HG02885 (cell line): ENCODE measurements at regions not wholly inside any gene's neighbourhood (a gene's known extent, or its start where the extent isn't known, plus 50 kb on each side); places are given as distances from the start of the nearest gene placed in this dataset.

ENCODE experiments used
- ATAC-seq: cut with Tn5 transposase; IDR thresholded peaks from one replicate; pipeline ENCODE4 v1.9.1; 2021; ENCODE audit warnings: mild to moderate bottlenecking; ENCODE audit not compliant: unreplicated experiment, poor library complexity

DNA sequence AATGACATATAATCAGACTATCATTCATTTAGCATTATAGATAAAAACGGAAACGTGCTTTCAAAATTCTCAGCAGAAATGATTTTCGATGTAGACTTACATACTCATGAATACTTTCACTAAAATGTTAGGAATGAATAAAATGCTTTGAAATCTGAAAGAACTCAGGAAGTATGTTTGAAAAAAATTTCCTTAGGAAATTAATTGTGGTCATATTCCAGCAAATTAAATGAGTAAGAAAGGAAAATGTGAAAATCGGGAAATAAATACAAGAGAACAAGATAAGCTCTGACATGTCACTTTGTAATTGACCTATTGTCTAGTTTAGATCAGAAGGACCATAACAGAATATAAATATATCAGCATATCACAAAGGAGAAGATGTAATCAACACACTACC, 981.0 kb upstream of the CDH2 start:
- no peak for ATAC-seq

DNA sequence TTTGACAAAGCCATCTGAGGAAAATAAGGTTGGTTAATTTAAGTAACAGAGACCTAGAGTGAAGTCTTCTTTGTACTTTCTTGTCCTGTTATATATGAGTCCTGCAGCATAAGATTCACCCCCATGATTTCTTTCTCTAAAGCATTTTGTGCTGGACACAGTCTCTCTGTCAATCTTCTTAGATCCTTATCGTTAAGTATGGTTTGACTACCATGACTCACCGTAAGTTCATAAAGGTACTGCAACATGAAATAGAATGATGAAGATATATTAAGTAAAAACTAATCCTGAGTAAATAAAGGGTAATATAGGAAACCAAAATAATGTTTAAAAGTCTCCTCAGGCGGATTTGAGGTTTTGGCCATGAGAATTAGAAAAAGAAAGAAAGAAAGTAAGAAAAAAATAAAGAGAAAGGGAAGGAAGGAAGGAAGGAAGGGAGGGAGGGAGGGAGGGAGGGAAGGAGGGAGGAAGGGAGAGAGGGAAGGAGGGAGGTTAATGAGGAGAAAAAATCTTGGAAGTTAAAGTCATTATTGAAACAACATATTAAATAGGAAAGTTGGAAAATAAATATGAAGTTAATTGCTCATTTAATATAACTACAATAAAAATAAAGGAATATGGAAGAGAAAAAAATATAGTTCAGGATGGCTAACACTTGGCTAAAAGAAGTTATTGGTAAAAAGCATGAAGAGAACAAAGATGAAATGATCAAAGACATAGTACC, 980.3 kb upstream of the CDH2 start:
- ATAC-seq, result no peak

DNA sequence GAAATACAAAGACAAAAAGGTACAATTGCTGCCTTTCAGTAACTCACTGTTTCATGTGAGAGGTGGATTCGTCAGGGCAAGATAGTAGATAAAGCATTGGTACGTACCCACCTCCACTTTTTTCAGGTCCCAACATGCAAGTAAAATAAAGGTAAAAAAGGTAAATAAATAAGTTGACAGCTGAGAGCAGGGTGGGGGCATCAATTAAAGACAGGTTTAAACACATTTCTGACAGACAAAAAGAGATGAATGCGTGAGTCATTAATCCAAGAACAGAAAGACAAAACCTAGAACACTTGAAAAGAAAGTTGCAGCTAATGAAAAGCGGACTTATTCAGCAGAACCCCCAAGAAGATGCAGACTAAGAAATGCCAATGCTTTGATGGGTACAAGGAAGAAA, 979.6 kb upstream of the CDH2 start:
- no peak for ATAC-seq

DNA sequence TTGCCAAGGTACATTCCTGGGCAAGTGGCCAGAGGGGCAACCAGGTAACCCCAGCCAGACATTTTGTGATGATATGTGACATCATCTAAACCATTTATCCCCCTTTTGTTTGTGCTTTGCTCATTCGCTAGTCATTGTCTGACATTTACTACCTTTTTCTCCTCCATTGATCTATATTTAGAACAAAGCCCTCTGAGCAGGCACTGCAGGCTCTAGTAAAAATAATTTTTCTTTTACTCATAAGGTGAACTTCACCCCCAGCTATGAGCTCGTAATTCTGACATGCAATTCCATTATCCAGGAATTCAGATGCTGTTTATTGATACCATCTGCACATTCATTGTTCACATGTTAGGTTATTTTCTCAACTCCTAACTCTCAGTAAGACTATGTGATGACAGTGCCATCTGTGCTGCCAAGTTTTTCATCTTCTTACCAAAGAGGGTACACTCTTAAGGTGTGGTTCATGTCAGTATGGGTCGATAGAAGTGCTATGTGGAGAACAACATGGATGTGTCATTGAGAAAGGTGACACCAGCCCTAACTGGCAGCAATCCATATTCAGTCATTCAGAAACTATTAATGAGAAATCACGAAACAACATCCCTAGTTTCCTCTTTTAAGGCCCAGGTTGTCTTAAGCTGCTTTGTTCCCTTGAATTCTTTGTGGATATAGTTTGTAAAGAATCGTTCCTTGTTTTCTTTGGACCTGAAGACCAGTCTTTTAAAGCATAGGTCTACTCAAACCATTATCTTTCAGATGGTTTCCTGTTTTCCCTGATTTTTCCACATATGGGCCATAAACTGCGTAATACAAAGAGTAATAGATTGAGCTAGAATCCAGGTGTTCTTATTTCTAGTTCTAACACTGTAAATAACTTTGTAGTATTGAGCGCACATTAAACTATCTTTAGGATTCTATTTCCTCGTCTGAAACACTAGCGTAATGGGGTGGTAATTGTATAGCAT, 978.1 kb upstream of the CDH2 start:
- no peak for ATAC-seq

DNA sequence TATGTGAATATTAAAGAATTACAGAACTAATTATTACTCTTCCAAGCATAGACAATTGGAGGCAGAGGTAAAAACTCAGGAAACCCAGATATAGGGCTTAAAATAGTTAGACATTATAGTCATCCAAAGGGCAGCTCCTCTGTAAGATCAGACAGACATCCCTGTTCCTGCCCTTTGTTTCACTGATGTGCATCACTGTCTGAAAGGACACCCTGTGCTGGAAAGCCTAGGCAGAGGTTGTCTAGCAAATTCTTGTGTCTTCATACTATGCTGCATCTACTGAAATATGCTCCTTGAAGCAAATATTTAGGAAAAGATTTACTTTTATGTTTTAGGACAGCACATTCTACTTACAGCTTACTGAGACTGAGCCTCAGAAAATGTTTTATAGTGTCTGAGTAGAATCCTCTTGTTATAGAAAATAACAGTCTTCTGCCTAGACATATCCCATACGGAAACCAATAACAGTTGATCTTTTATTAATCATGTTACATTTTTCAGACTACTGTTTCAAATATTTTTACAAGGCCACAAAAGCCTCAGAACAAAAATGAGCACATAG, 977.3 kb upstream of the CDH2 start:
- no peak for ATAC-seq

- ATAC-seq, result no peak
Observed at GRCh38 chr18:29153091-29153490, 976.2 kb upstream of the CDH2 start.

DNA sequence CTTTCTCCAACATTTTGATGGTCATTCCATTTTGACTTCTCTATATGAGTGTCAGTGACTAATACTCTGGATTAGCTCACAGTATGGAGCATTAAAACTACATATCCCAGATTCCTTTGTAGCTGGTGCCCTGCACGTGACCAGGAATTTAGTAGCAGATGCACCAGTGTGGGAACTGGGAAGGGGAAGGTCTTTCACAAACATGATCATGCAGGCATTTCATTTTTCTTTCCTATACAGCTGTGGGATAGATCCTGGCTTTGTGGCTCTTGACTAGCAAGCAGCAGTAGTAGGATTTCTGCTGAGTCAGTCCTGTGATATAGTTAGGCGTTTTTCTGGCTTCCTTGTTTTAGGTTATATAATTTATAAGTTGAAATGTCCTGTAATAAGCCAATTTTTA, 971.0 kb upstream of the CDH2 start:
- ATAC-seq, result no peak

DNA sequence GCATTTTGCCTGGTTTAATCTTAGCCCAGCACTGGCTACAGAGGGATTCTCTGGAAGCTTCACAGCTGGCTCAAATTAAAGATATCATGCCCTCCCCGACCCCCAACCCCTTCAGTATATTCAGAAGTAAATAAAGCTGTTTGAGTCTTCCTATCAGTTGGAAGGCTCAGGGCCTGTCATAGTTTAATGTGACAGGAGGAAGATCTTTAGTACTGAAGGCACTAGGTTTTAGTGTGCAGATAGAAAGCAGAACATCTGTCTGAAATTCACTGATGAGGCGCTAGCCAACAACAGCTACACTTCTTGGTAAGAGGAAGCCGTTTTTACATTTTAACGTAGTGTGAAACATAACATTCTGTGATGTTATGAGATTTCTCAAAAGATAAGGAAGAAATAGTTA, 969.1 kb upstream of the CDH2 start:
- ATAC-seq, result no peak

DNA sequence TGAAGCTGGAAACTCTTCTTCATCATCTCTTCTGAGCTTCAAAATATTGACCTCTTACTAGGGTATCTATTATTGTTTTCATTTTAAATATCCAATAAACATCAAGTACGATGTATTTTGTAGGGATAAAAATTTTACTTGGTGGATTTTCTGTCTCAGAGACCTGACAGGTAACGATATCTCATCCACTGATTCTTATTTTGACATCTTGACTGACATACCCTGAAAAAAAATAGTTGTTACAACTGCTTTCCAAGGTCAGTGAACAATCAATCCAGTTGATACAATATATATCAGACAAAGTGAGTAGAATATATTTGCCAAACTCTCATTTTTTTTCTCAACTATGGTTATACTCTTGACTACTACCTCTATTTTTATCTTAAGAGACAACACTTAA, 963.7 kb upstream of the CDH2 start:
- ATAC-seq, result no peak

- ATAC-seq, result no peak
Observed at GRCh38 chr18:29137773-29138495, 961.0 kb upstream of the CDH2 start.

- ATAC-seq, result no peak
Observed at GRCh38 chr18:29123706-29124530, 947.0 kb upstream of the CDH2 start.

DNA sequence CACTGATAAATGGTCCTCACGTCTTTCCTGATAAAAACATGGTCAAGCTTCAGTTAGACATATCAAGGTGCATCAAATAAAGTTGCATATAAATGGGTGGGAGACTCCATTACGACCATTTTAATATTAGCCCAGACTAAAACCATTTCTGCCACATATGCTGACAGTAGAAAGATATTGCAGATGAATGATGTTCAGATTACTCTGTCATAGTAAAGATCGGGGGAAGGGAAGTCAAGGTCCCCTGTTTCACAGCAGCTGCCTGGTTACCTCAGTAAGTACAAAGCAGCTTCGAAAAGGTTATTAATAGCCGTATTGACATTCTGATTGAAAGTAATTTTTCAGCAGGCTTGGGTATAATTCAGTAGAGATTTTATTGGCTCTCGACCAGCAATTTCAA, 927.7 kb upstream of the CDH2 start:
- ATAC-seq, result no peak

DNA sequence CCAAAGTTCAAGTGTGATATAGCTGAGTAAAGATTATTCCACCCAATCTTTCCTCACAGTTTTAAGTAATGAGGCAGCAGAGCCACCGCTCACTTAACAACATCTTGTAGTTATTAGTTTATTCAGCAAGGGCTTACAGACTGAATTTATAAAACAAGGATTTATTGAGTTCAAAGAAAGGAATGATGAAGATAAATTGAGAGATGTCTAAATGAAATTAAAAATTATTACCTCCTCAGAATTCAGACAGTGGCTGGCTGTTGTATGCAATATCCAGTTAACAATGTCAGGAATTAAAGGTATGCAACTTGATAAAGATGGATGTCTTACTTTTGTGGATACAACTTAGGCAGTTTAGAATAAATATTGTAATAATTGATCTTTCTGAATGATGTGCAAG, 927.3 kb upstream of the CDH2 start:
- ATAC-seq, result no peak

DNA sequence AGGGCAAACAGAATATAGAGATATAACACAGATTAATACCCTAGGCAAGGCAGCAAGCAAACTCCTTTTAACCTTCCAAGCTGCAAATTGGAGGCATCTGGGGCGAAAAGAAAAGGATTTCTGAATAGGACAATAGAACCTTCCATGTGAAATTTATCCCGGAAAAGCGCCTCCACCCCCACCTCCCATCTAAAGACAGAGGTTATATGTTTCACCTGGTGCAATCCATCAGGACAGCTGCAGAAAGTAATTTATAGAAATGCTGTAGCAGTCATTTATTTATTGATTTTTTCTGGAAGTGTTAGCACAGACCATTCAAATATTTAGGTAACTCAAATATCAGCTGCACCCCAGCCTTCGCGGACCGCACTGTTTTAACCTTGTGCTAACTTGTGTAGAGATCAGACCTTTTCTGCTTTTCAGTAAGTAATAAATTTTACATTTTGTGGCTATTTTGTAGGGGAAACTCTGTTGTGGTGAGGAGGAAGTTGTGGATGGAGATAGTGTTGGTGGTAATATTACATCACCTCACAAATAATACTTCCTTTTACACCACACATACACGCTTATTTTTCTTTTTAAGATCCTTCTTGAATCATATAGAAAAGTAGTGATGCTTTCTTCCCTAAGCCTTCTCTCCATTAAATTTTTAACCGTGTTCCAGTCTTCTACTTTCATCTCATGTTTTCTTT, 919.3 kb upstream of the CDH2 start:
- ATAC-seq, result no peak

GRCh38 chr18:29087616-29088246, 910.8 kb upstream of the CDH2 start:
- no peak for ATAC-seq

GRCh38 chr18:29084120-29084519, 907.2 kb upstream of the CDH2 start:
- ATAC-seq, result no peak

DNA sequence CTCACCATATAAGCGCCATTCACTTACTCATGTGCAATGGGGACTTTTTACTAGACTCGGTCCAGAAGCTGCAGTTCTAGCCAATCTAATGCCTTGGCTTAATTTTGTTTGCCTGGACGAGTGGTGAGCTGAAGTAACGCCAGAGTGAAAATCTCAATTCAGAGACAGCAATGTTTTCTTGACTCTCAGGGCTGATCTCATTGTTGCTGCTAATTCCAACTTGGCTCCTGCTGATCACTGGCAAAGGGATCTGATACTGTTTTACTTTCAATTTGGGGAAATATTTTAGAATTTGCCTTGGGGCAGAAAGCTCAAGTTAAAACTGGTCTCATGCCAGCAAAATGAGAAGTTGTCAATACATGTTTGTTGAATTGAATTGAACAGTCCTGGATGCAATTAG, 906.6 kb upstream of the CDH2 start:
- ATAC-seq, result no peak

DNA sequence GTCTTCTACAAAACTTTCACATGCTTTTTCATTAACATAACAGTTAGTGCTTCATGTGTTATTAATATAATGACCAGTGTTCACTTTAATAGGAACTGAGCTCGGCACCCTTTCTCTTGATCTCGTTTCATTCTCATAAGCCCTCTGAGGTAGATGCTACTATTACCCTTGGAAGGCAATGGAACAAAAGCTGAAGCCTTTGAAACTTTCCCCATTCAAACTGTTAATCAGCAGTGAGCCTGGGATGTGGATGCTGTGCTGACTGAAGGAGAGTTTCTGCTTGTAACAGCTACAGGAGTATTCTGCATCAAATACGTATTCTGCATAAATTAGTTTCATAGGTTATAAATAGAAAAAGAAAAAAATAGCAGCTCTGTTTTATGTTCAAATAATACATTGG, 904.0 kb upstream of the CDH2 start:
- no peak for ATAC-seq

DNA sequence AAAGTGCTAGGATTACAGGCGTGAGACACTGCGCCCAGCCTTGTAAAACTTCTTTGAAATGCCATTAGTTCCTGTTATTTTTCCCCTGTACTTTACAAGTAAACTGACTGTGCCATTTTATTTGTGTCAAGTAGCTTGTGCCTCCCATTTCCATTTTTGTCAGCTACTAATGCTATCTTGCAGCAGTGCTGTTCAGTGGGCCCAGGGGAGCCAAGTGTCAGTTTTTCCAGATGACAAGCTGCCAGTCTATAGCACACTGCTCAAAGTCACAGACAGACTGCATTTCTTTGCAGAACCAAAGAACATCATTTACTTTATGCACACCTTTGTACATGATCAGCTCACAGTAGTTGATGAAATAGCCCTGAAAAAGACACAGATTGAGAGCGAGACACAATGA, 901.3 kb upstream of the CDH2 start:
- no peak for ATAC-seq
